Astrocyte of the cerebellum (primary cell): ENCODE measurements at regions not wholly inside any gene's neighbourhood (a gene's known extent, or its start where the extent isn't known, plus 50 kb on each side); places are given as distances from the start of the nearest gene placed in this dataset.

Source experiments
- DNase-seq: peaks from one replicate; pipeline ENCODE4 v3.0.0-alpha.2; 2011; ENCODE audit warnings: low read depth
- H3K4me3 ChIP-seq: 2 replicates; pipeline ENCODE4 v1.5.1; 2011; ENCODE audit warnings: mild to moderate bottlenecking, low read depth, low read length, moderate library complexity
- CTCF ChIP-seq: IDR thresholded peaks from 2 replicates; pipeline ENCODE4 v1.5.1; 2012; ENCODE audit warnings: low read length, low read depth, moderate library complexity, mild to moderate bottlenecking; ENCODE audit errors: missing control alignments
- in situ Hi-C: cut with HindIII; loops from 2 replicates; pipeline ENCODE4 v1.10.0; 2017; ENCODE audit warnings: low sequenced_read_pairs

- DNase-seq = peak; percentile 28
- no peak for TF ChIP-seq CTCF
- H3K4me3 ChIP-seq = no peak overlapping the region
- in situ Hi-C loops = no loop called here
These were observed 116.8 kb upstream of the UBE2E2 start for GRCh38 chr3:23086331-23086730.

DNA sequence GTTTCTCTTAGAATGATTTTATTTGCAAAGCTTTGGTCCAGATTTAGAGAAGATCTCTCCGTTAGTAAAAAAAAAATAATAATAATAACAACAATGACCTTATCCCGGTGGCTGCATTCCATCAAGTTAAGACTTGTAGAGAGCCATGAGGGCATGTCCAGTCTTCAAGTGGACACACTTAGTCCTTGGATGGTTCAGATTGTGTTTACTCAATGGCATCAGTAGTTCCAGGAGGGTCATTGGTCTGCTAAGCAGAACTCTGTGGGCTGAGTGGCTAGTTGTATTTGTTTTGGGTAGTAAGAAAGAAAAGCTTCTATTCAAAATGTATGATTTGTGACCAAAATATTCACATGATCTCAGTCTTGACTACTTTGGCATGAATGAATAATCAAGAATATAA, 116.3 kb upstream of the UBE2E2 start:
- in situ Hi-C loops = no loop called here

DNA sequence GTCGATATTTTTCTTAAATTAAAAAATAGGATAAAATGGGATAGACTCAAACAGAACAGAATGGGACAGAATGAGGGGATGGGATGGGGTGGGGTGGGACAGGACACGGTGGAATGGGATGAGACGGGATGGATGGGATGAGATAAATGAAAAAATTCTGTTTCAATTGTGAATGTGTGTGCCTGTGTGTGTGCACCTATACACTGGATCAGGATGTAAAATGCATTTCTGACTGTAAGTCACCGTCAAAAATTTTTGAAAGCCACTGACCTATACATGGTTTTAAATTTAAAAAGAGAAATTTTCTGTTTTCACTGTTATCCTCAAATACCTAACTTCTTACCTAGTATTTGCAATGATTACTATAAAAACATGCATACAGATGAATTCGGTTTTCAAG, 108.7 kb upstream of the UBE2E2 start:
- H3K4me3 ChIP-seq = no peak overlapping the region
- no peak for DNase-seq
- in situ Hi-C loops = no loop called here
- TF ChIP-seq CTCF = no peak

More for the DNA sequence above, 116.3 kb upstream of the UBE2E2 start:
- no peak for TF ChIP-seq CTCF
- no peak overlapping the region for H3K4me3 ChIP-seq
- DNase-seq = no peak

DNA sequence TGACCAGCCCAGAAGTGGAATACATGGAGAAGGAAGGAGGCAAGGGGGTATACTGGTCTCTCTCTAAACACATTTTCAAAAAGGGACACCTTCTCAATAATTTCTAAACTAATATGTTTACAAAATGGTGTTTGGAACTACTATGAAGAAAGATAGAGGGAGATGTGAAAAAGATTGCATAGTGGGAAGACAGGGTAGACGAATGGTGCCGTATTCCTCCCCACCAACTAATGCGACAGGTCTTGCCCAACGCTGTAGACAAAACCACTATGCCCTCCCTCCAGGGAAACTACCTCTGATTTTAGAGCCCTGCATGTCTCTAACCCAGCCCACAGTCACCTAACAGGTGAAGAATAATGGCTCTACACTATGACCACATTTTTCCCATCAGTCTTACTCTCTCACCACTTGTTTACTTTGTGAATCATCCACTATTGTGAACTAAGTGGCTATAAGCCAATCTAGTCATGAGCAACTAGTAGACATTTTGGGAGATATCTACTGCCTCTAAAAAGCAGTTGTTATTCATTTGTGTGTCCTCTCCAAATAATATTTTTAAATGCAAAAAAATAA, 108.2 kb upstream of the UBE2E2 start:
- in situ Hi-C loops = no loop called here
- no peak for TF ChIP-seq CTCF

GRCh38 chr3:23096041-23096440, 107.1 kb upstream of the UBE2E2 start:
- no peak for TF ChIP-seq CTCF
- DNase-seq = no peak
- H3K4me3 ChIP-seq = no peak overlapping the region
- in situ Hi-C loops = no loop called here

More for the DNA sequence above, 108.2 kb upstream of the UBE2E2 start:
- peak; percentile 59 for DNase-seq
- no peak overlapping the region for H3K4me3 ChIP-seq

- TF ChIP-seq CTCF = no peak
- in situ Hi-C loops = no loop called here
- DNase-seq = no peak
- no peak overlapping the region for H3K4me3 ChIP-seq
These were observed 104.1 kb upstream of the UBE2E2 start for GRCh38 chr3:23099021-23099420.
